IPS-20b (cell line): ENCODE measurements at regions not wholly inside any gene's neighbourhood (a gene's known extent, or its start where the extent isn't known, plus 50 kb on each side); places are given as distances from the start of the nearest gene placed in this dataset.

Experiments
- H3K27ac ChIP-seq: one replicate; pipeline ENCODE4 v1.5.1; 2013; ENCODE audit warnings: low read length
- H3K27me3 ChIP-seq: 2 replicates; pipeline ENCODE4 v1.6.1; 2013; ENCODE audit warnings: mild to moderate bottlenecking, low read length, inconsistent platforms; ENCODE audit not compliant: insufficient read depth
- H3K36me3 ChIP-seq: 2 replicates; pipeline ENCODE4 v1.6.1; 2013; ENCODE audit warnings: low read depth, mild to moderate bottlenecking, inconsistent platforms, low read length, moderate library complexity; ENCODE audit not compliant: insufficient read depth
- H3K4me1 ChIP-seq: 2 replicates; pipeline ENCODE4 v1.6.1; 2013; ENCODE audit warnings: mild to moderate bottlenecking, control low read depth, inconsistent platforms, low read length, moderate library complexity; ENCODE audit not compliant: insufficient read depth
- H3K4me3 ChIP-seq: 2 replicates; pipeline ENCODE4 v1.5.1; 2013; ENCODE audit warnings: mild to moderate bottlenecking, low read length, inconsistent platforms
- H3K9ac ChIP-seq: 2 replicates; pipeline ENCODE4 v1.6.1; 2013; ENCODE audit warnings: low read depth, mild to moderate bottlenecking, inconsistent platforms, low read length, moderate library complexity
- H3K9me3 ChIP-seq: 2 replicates; pipeline ENCODE4 v1.6.1; 2013; ENCODE audit warnings: mild to moderate bottlenecking, low read depth, low read length, inconsistent platforms; ENCODE audit not compliant: insufficient read depth

DNA sequence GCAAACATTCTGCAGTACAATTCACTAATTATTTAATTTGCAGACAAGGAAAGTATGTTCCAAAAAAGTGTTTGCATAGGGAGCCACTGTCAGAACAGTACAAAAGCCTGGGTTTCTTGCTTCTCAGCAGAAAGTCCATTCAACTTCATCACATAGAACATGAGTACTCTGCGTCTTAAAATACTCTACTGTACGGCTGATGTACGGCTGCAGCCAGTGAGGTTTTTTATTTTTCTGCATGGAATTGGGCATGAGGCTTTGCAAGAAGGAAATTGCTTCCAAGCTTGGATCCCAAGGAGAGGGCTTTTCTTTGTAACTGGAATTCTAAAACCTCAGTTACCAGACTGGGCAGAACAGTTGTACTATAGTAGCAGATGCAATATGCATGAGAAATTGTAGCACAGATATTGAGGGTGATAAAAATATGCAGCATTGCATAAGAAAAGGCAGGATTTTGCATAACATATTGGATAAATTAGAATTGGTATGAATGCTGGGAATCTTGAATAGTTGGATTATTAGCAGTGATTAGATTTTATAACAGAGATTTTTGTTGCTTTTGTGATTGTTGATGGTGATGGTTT is 178.1 kb upstream of the CDH9 start:
- Histone ChIP-seq H3K9ac (no peak overlapping the region), H3K9me3 (no peaks in the 10 kb centered on the region), H3K36me3 (no peaks in the 10 kb centered on the region), H3K27me3 (no peaks in the 10 kb centered on the region), H3K27ac (no peak overlapping the region), H3K4me3 (no peak overlapping the region), H3K4me1 (no peaks in the 10 kb centered on the region)

DNA sequence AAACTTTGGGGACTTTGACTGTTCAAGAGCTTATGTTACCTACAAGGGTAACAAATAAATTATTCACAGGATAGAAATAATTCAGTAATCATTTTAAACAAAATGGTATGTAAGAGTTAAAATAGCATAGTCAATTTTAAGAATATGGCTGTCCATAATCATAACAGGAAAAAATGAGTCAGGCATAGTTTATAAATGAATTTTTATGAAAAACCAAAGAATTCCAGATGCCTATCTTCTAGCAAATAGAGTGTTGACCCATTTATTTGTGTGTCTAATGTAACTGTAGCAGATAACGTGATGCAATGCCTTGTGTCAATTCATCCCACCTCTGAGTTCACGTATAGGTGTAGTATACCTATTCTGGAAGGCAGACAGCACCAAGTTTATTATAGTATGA is 169.7 kb upstream of the CDH9 start:
- Histone ChIP-seq H3K4me3 (no peak overlapping the region), H3K9me3 (peaks cover 16% of the 10 kb centered on the region), H3K4me1 (no peaks in the 10 kb centered on the region), H3K36me3 (no peaks in the 10 kb centered on the region), H3K9ac (no peak overlapping the region), H3K27ac (no peak overlapping the region), H3K27me3 (no peaks in the 10 kb centered on the region)

DNA sequence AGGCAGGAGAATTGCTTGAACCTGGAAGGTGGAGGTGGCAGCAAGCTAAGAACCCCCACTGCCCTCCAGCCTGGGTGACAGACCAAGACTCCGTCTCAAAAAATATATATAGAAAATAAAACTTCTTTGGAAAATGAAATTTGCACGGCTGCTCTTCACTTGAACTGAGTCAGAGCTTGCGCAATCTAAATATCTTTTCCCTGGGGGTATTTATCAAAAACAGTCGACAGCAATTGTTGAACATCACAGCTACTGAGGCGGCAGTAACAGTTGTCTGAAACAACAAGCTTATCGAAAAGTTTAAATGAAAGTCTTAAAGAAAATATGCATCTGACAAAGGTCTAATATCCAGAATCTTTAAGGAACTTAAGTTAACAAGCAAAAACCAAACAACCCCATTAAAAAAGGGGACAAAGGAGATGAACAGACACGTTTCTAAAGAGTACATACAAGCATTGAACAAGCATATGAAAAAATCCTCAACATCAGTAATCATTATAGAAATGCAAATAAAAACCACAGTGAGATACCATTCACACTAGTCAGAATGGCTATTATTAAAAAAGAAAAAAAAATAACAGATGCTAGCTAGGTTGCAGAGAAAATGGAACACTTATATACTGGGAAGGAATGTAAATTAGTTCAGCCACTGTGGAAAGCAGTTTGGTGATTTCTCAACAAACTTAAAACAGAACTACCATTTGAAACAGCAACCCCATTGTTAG is 153.6 kb upstream of the CDH9 start:
- H3K9ac ChIP-seq: no peak overlapping the region
- H3K27me3 ChIP-seq: no peaks in the 10 kb centered on the region
- no peaks in the 10 kb centered on the region for H3K36me3 ChIP-seq
- H3K9me3 ChIP-seq: no peaks in the 10 kb centered on the region; the same call in 1 of the 2 replicates
- no peak overlapping the region for H3K4me3 ChIP-seq
- H3K27ac ChIP-seq: no peak overlapping the region
- H3K4me1 ChIP-seq: no peaks in the 10 kb centered on the region

DNA sequence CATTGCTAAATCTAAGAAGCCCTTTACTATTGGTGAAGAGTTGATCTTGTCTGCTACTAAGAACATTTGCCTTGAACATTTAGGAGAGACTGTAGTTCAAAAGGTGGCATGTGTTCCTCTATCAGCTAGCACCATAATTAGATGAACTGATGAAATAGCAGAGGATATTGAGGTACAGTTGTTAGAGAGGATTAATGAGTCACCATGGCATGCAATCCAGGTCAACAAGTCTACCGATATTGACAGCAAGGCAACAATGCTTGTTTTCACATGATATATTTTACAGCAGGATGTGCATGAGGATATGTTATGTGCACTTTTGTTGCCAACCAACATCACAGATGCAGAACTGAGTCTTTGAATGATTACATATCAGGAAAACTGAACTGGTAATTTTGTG is 134.3 kb upstream of the CDH9 start:
- no peak overlapping the region for H3K27ac ChIP-seq
- no peaks in the 10 kb centered on the region for H3K4me1 ChIP-seq
- H3K9ac ChIP-seq: no peak overlapping the region
- H3K36me3 ChIP-seq: no peaks in the 10 kb centered on the region
- no peaks in the 10 kb centered on the region for H3K27me3 ChIP-seq
- H3K9me3 ChIP-seq: no peaks in the 10 kb centered on the region
- no peak overlapping the region for H3K4me3 ChIP-seq

DNA sequence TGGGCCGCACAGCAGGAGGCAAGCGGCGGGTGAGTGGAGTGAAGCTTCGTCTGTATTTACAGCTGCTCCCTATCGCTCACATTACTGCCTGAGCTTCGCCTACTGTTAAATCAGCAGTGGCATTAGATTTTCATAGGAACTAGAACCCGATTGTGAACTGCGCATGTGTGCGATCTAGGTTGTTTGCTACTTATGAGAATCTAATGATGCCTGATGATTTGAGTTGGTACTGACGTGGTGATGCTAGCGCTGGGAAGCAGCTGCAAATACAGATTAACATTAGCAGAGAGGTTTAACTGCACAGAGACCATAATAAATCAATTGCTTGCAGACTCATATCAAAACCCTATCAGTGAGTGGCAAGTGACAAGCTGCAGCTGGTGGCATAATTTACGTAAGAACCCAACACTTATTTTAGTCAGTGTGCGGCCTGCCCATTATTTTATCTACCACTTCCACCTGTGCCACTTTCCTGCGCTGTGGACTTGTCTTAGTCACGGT is 133.4 kb upstream of the CDH9 start:
- Histone ChIP-seq H3K9me3 (no peaks in the 10 kb centered on the region), H3K36me3 (no peaks in the 10 kb centered on the region), H3K4me1 (no peaks in the 10 kb centered on the region), H3K9ac (no peak overlapping the region), H3K27ac (no peak overlapping the region), H3K27me3 (no peaks in the 10 kb centered on the region), H3K4me3 (no peak overlapping the region)

DNA sequence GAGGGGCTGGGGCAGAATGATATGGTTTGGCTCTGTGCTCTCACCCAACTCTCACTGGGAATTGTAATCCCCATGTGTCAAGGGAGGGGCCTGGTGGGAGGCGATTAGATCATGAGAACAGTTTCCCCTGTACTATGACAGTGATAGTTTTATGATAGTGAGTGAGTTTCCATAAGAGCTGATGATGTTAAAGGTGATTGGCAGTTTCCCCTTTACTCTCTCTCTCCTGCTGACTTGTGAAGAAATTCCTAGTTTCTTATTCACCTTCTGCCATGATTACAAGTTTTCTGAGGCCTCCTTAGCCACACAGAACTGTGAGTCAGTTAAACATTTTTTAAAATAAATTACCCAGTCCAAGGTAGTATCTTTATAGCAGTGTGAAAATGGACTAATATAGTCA is 120.4 kb upstream of the CDH9 start:
- peaks cover 9% of the 10 kb centered on the region; the same call in 1 of the 2 replicates for H3K4me1 ChIP-seq
- peaks cover 58% of the 10 kb centered on the region for H3K9me3 ChIP-seq
- no peak overlapping the region for H3K27ac ChIP-seq
- H3K36me3 ChIP-seq: no peaks in the 10 kb centered on the region
- H3K9ac ChIP-seq: no peak overlapping the region
- no peak overlapping the region for H3K4me3 ChIP-seq
- no peaks in the 10 kb centered on the region for H3K27me3 ChIP-seq

DNA sequence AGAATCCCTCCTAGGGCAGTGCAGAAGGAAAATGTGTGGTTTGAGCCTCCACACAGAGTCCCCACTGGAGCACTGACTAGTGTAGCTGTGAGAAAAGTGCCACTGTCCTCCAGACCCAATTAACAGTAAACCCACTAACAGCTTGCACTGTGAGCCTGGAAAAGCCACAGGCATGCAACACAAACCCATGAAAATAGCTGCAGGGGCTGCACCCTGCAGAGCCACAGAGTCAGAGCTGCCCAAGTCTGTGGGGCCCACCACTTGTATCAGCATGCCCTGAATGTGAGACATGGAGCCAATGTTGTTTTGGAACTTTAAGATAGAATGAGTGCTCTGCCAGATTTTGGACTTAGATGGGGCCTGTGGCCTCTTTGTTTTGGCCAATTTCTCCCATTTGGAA is 119.8 kb upstream of the CDH9 start:
- Histone ChIP-seq H3K36me3 (no peaks in the 10 kb centered on the region), H3K4me3 (no peak overlapping the region), H3K4me1 (peaks cover 3% of the 10 kb centered on the region; the same call in 1 of the 2 replicates), H3K27me3 (no peaks in the 10 kb centered on the region), H3K27ac (no peak overlapping the region), H3K9me3 (peaks cover 63% of the 10 kb centered on the region), H3K9ac (no peak overlapping the region)

DNA sequence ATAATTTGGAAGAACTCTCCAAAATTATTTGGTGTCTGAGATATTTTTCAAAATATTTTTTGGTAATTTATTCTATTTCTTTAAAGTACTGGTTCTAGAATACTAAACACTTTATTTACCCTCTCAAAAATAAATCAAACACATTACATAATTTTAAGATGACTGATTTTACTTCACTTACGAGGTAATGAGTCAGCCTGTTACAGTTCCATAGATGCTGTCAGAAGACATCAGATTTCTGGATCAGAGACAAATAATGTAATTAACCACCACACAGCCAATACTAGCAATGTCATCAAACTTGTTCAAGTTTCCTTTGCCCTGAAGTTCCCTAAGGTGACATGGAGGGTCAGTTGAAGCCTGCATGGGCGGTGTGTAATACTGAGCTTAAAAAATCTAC is 106.1 kb upstream of the CDH9 start:
- Histone ChIP-seq H3K27ac (no peak overlapping the region), H3K9me3 (no peaks in the 10 kb centered on the region), H3K9ac (no peak overlapping the region), H3K4me3 (no peak overlapping the region), H3K27me3 (no peaks in the 10 kb centered on the region), H3K36me3 (no peaks in the 10 kb centered on the region), H3K4me1 (no peaks in the 10 kb centered on the region)

DNA sequence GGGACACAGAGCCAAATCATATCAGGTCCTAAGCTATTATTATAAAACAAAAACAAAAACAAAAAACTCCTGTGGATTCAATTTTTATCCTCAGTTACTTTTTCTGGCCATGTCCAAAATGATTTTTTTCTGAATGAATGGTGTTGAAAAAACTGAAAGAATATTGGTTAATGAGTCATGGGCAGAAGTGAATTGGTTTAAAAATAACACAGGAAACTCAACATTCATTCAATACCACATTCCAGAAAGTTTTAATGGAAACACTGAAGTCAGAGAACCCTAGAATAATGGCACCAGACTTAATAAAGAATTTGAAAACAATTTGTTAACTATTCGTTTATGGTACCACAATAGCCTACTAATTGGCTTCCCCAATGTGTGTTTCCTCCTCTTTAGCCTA is 102.4 kb upstream of the CDH9 start:
- Histone ChIP-seq H3K27me3 (no peaks in the 10 kb centered on the region), H3K9me3 (no peaks in the 10 kb centered on the region), H3K4me3 (no peak overlapping the region), H3K9ac (no peak overlapping the region), H3K4me1 (no peaks in the 10 kb centered on the region), H3K27ac (no peak overlapping the region), H3K36me3 (no peaks in the 10 kb centered on the region)

DNA sequence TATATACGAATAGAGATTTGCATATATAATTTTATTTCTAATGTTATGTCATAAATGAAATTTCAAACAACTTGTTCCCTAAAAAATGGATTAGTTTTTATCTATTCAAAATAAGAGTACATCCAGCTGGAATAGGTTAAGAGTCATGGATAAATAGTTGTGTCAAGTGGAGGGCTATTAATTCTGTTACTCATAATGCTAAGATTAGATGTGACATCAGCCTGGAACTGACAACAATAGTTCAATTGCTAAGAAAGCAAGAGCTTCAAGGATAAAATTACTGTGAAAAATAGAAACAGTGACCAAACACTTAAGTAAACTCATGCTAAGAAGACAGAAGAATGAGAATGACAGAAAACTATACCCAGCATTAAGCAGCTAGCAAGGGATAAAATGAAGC is 92.2 kb upstream of the CDH9 start:
- H3K27ac ChIP-seq: no peak overlapping the region
- H3K9me3 ChIP-seq: no peaks in the 10 kb centered on the region
- no peaks in the 10 kb centered on the region for H3K36me3 ChIP-seq
- no peaks in the 10 kb centered on the region for H3K4me1 ChIP-seq
- H3K4me3 ChIP-seq: no peak overlapping the region
- no peaks in the 10 kb centered on the region for H3K27me3 ChIP-seq
- H3K9ac ChIP-seq: no peak overlapping the region

DNA sequence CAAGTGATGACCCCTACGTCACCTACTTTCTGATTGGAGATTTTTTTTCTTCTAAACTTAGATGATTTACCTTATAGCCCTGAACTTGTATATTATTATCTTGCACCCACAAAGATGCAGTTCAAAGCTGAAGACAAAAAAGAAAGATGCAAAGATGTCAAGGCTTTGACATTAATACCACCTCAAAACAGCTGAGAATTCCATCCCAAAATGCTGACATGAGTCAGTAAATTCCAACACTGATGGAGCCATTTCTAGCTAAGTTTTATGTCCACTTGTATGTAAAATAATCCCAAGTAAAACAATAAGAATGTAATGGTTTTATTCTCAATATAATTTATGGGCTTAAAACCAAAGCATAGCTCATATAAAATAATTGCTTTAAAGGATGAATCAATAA is 91.5 kb upstream of the CDH9 start:
- H3K9me3 ChIP-seq: no peaks in the 10 kb centered on the region
- H3K4me3 ChIP-seq: no peak overlapping the region
- no peak overlapping the region for H3K27ac ChIP-seq
- no peaks in the 10 kb centered on the region for H3K36me3 ChIP-seq
- no peak overlapping the region for H3K9ac ChIP-seq
- no peaks in the 10 kb centered on the region for H3K4me1 ChIP-seq
- no peaks in the 10 kb centered on the region for H3K27me3 ChIP-seq

DNA sequence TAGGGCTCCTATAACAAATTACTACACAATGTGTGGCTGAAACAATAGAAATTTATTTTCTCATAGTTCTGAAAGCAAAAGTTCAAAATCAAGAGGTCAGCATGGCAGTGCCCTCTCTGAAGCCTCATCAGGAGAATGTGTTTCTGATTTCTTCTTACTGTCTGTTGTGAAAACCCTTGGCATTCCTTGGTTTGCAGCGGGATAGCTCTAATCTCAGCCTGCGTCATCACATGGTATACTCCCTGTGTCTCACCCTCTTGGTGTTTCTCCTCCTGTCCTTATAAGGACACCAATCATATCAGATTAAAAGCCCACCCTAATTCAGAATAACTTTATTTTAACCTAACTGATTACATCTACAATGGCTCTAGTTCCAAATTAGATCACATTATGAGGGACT is 87.5 kb upstream of the CDH9 start:
- Histone ChIP-seq H3K27ac (no peak overlapping the region), H3K36me3 (no peaks in the 10 kb centered on the region), H3K9me3 (no peaks in the 10 kb centered on the region), H3K4me3 (no peak overlapping the region), H3K9ac (no peak overlapping the region), H3K4me1 (no peaks in the 10 kb centered on the region), H3K27me3 (no peaks in the 10 kb centered on the region)
